GM23248 (cell line): ENCODE measurements at regions not wholly inside any gene's neighbourhood (a gene's known extent, or its start where the extent isn't known, plus 50 kb on each side); places are given as distances from the start of the nearest gene placed in this dataset.

Source experiments
- DNase-seq: peaks from one replicate; pipeline ENCODE4 v3.0.0-alpha.2; 2015
- H2AFZ ChIP-seq: fragments of 200-600 bp; sonication (generic); 2 replicates; pipeline ENCODE4 v1.6.1; 2016; ENCODE audit warnings: antibody characterized with exemption
- H3F3A ChIP-seq: fragments of 200-600 bp; sonication (generic); 2 replicates; pipeline ENCODE4 v1.6.1; 2016; ENCODE audit warnings: mild to moderate bottlenecking, antibody characterized with exemption, mixed run types; ENCODE audit not compliant: insufficient read depth
- H3K27ac ChIP-seq: fragments of 200-600 bp; sonication (generic); 2 replicates; pipeline ENCODE4 v1.5.1; 2016; ENCODE audit warnings: mild to moderate bottlenecking
- H3K27me3 ChIP-seq: fragments of 200-600 bp; sonication (generic); replicated peaks from 2 replicates; pipeline ENCODE4 v1.6.1; 2016; ENCODE audit warnings: mild to moderate bottlenecking; ENCODE audit not compliant: insufficient read depth
- H3K36me3 ChIP-seq: fragments of 200-600 bp; sonication (generic); 2 replicates; pipeline ENCODE4 v1.6.1; 2016; ENCODE audit warnings: low read depth, mild to moderate bottlenecking
- H3K4me1 ChIP-seq: fragments of 200-600 bp; sonication (generic); 2 replicates; pipeline ENCODE4 v1.6.1; 2016; ENCODE audit warnings: mild to moderate bottlenecking; ENCODE audit not compliant: insufficient read depth
- H3K4me2 ChIP-seq: fragments of 200-600 bp; sonication (generic); one replicate; pipeline ENCODE4 v1.6.1; 2016; ENCODE audit warnings: mild to moderate bottlenecking; ENCODE audit not compliant: unreplicated experiment
- H3K4me3 ChIP-seq: fragments of 200-600 bp; sonication (generic); 2 replicates; pipeline ENCODE4 v1.5.1; 2016; ENCODE audit warnings: mild to moderate bottlenecking
- H3K79me2 ChIP-seq: fragments of 200-600 bp; sonication (generic); 2 replicates; pipeline ENCODE4 v1.6.1; 2016; ENCODE audit warnings: mild to moderate bottlenecking; ENCODE audit not compliant: insufficient read depth
- H3K9ac ChIP-seq: fragments of 200-600 bp; sonication (generic); 2 replicates; pipeline ENCODE4 v1.6.1; 2016; ENCODE audit warnings: mild to moderate bottlenecking
- H3K9me2 ChIP-seq: fragments of 200-600 bp; sonication (generic); 2 replicates; pipeline ENCODE4 v1.6.1; 2016; ENCODE audit warnings: mixed run types, mild to moderate bottlenecking, moderate library complexity; ENCODE audit not compliant: insufficient read depth
- H3K9me3 ChIP-seq: fragments of 200-600 bp; sonication (generic); one replicate; pipeline ENCODE4 v1.6.1; 2017; ENCODE audit warnings: low read depth
- H4K20me1 ChIP-seq: fragments of 200-600 bp; sonication (generic); 2 replicates; pipeline ENCODE4 v1.6.0; 2016; ENCODE audit not compliant: insufficient read depth
- EZH2 ChIP-seq: fragments of 200-600 bp; sonication (generic); IDR thresholded peaks from 2 replicates; pipeline ENCODE4 v1.6.1; 2018; ENCODE audit warnings: antibody characterized with exemption, mild to moderate bottlenecking; ENCODE audit not compliant: insufficient read depth, poor library complexity, severe bottlenecking
- EZH2phosphoT487 ChIP-seq: fragments of 200-600 bp; sonication (generic); IDR thresholded peaks from 2 replicates; pipeline ENCODE4 v1.6.1; 2018; ENCODE audit warnings: antibody characterized with exemption, moderate library complexity, mild to moderate bottlenecking, low read depth; ENCODE audit not compliant: insufficient read depth
- WGBS, 2 experiments: methylation state at CpG; one replicate each; pipeline ENCODE4 v1.1.6; 2015 to 2017; ENCODE audit warnings: low lambda C conversion rate in 2 of 2, low coverage in 1 of 2; ENCODE audit errors: missing lambda C conversion rate in 2 of 2; 5-methylcytosine and 5-hydroxymethylcytosine counted together
- in situ Hi-C: fragments of 300-500 bp; cut with MboI; formaldehyde crosslinking; loops from 2 replicates; pipeline ENCODE4 v1.15.0; 2020

GRCh38 chr6:147970970-147971369 is 371.7 kb upstream of the SASH1 start:
- in situ Hi-C loops, result no loop called here
- Histone ChIP-seq H3K4me1 (no peaks in the 10 kb centered on the region), H3K9ac (no peak overlapping the region), H2AFZ (no peak overlapping the region), H3K27ac (no peak overlapping the region), H3K9me3 (no peaks in the 10 kb centered on the region), H3K27me3 (no peaks in the 10 kb centered on the region), H3F3A (no peaks in the 10 kb centered on the region), H3K9me2 (no peaks in the 10 kb centered on the region), H3K4me2 (no peak overlapping the region), H3K36me3 (no peaks in the 10 kb centered on the region), H3K79me2 (no peaks in the 10 kb centered on the region), H4K20me1 (no peaks in the 10 kb centered on the region), H3K4me3 (no peak overlapping the region)
- DNase-seq, result no peak
- 32 to 50% methylated on average over 1 of the region's 1 CpG for WGBS, 2 experiments
- TF ChIP-seq EZH2 (no peak), EZH2phosphoT487 (no peak)

- Histone ChIP-seq H3K4me2 (no peak overlapping the region), H2AFZ (no peak overlapping the region), H3K9me3 (no peaks in the 10 kb centered on the region), H3K9ac (no peak overlapping the region), H3K4me1 (no peaks in the 10 kb centered on the region), H4K20me1 (no peaks in the 10 kb centered on the region), H3K27me3 (no peaks in the 10 kb centered on the region), H3K4me3 (no peak overlapping the region), H3K79me2 (no peaks in the 10 kb centered on the region), H3K9me2 (no peaks in the 10 kb centered on the region), H3K36me3 (no peaks in the 10 kb centered on the region), H3K27ac (no peak overlapping the region), H3F3A (no peaks in the 10 kb centered on the region)
- in situ Hi-C loops, result no loop called here
- TF ChIP-seq EZH2phosphoT487 (no peak), EZH2 (no peak)
- no peak for DNase-seq
- WGBS, 2 experiments, result 3 to 4% methylated on average over 5 of the region's 5 CpGs
Measured at GRCh38 chr6:147972448-147972847, 370.2 kb upstream of the SASH1 start.

- no peak for TF ChIP-seq EZH2
- TF ChIP-seq EZH2phosphoT487, result no peak
- in situ Hi-C loops, result no loop called here
- 16 to 18% methylated on average over 5 of the region's 5 CpGs for WGBS, 2 experiments
- no peaks in the 10 kb centered on the region for H4K20me1 ChIP-seq
- H3K9ac ChIP-seq, result no peak overlapping the region
- H2AFZ ChIP-seq, result no peak overlapping the region
- no peaks in the 10 kb centered on the region for H3K4me1 ChIP-seq
- no peaks in the 10 kb centered on the region for H3K36me3 ChIP-seq
- H3K27me3 ChIP-seq, result no peaks in the 10 kb centered on the region
- H3K4me2 ChIP-seq, result no peak overlapping the region
- H3K79me2 ChIP-seq, result no peaks in the 10 kb centered on the region
- no peak overlapping the region for H3K4me3 ChIP-seq
- DNase-seq, result no peak
- no peaks in the 10 kb centered on the region for H3K9me2 ChIP-seq
- no peak overlapping the region for H3K27ac ChIP-seq
- no peaks in the 10 kb centered on the region for H3K9me3 ChIP-seq
- H3F3A ChIP-seq, result no peaks in the 10 kb centered on the region
Measured at GRCh38 chr6:147973806-147974205, 368.8 kb upstream of the SASH1 start.

GRCh38 chr6:147974376-147974775 is 368.3 kb upstream of the SASH1 start:
- H3K4me3 ChIP-seq, result no peak overlapping the region
- no peaks in the 10 kb centered on the region for H4K20me1 ChIP-seq
- H3K4me1 ChIP-seq, result no peaks in the 10 kb centered on the region
- no peak overlapping the region for H2AFZ ChIP-seq
- 53 to 59% methylated on average over 4 of the region's 4 CpGs for WGBS, 2 experiments
- no peak for DNase-seq
- TF ChIP-seq EZH2phosphoT487, result no peak
- no peak for TF ChIP-seq EZH2
- no peaks in the 10 kb centered on the region for H3K27me3 ChIP-seq
- in situ Hi-C loops, result no loop called here
- no peaks in the 10 kb centered on the region for H3F3A ChIP-seq
- no peaks in the 10 kb centered on the region for H3K79me2 ChIP-seq
- no peak overlapping the region for H3K4me2 ChIP-seq
- no peaks in the 10 kb centered on the region for H3K36me3 ChIP-seq
- H3K9me3 ChIP-seq, result no peaks in the 10 kb centered on the region
- no peaks in the 10 kb centered on the region for H3K9me2 ChIP-seq
- H3K27ac ChIP-seq, result no peak overlapping the region
- H3K9ac ChIP-seq, result no peak overlapping the region

- in situ Hi-C loops, result no loop called here
- H3K4me1 ChIP-seq, result no peaks in the 10 kb centered on the region
Measured at GRCh38 chr6:147977851-147978465, 364.7 kb upstream of the SASH1 start.

More at GRCh38 chr6:147977851-147978465, 364.7 kb upstream of the SASH1 start:
- TF ChIP-seq EZH2 (no peak), EZH2phosphoT487 (no peak)
- Histone ChIP-seq H3K9ac (no peak overlapping the region), H4K20me1 (no peaks in the 10 kb centered on the region), H3K36me3 (no peaks in the 10 kb centered on the region), H3K27ac (no peak overlapping the region), H2AFZ (no peak overlapping the region), H3K4me2 (no peak overlapping the region), H3K79me2 (no peaks in the 10 kb centered on the region), H3K9me3 (no peaks in the 10 kb centered on the region), H3K4me3 (no peak overlapping the region), H3K9me2 (no peaks in the 10 kb centered on the region), H3K27me3 (no peaks in the 10 kb centered on the region), H3F3A (no peaks in the 10 kb centered on the region)
- 3% methylated on average over 5 of the region's 5 CpGs for WGBS, 2 experiments
- DNase-seq, result no peak
